Loucy (cell line): ENCODE measurements at regions not wholly inside any gene's neighbourhood (a gene's known extent, or its start where the extent isn't known, plus 50 kb on each side); places are given as distances from the start of the nearest gene placed in this dataset.

Experiments used
- H2AFZ ChIP-seq: fragments of 200-600 bp; sonication (generic); 2 replicates; pipeline ENCODE4 v1.6.0; 2016; ENCODE audit warnings: antibody characterized with exemption, mild to moderate bottlenecking, low read length, moderate library complexity
- H3F3A ChIP-seq: fragments of 200-600 bp; 2 replicates; pipeline ENCODE4 v1.6.0; 2016; ENCODE audit warnings: antibody characterized with exemption, low read depth, mild to moderate bottlenecking
- H3K27me3 ChIP-seq: fragments of 200-600 bp; sonication (generic); 2 replicates; pipeline ENCODE4 v1.6.1; 2014; ENCODE audit warnings: low read length, mild to moderate bottlenecking; ENCODE audit not compliant: insufficient read depth, poor library complexity, severe bottlenecking
- H3K36me3 ChIP-seq: fragments of 200-600 bp; sonication (generic); 2 replicates; pipeline ENCODE4 v1.6.1; 2016; ENCODE audit warnings: low read length; ENCODE audit not compliant: insufficient read depth
- H3K4me1 ChIP-seq: fragments of 200-600 bp; sonication (generic); 2 replicates; pipeline ENCODE4 v1.5.1; 2014; ENCODE audit warnings: low read length, mild to moderate bottlenecking; ENCODE audit not compliant: insufficient read depth, poor library complexity, severe bottlenecking
- H3K4me2 ChIP-seq: fragments of 200-600 bp; sonication (generic); 2 replicates; pipeline ENCODE4 v1.6.0; 2014; ENCODE audit warnings: antibody characterized with exemption, low read length, low read depth, mild to moderate bottlenecking; ENCODE audit not compliant: poor library complexity, severe bottlenecking
- H3K4me3 ChIP-seq: fragments of 200-600 bp; sonication (generic); 2 replicates; pipeline ENCODE4 v1.5.1; 2014; ENCODE audit warnings: low read length, mild to moderate bottlenecking, mixed read lengths; ENCODE audit not compliant: poor library complexity, severe bottlenecking
- H3K79me2 ChIP-seq: fragments of 200-600 bp; sonication (generic); 2 replicates; pipeline ENCODE4 v1.6.1; 2014; ENCODE audit warnings: low read length; ENCODE audit not compliant: insufficient read depth
- H3K9ac ChIP-seq: fragments of 200-600 bp; sonication (generic); 2 replicates; pipeline ENCODE4 v1.6.0; 2014; ENCODE audit warnings: mild to moderate bottlenecking, low read depth, low read length, moderate library complexity; ENCODE audit not compliant: poor library complexity, severe bottlenecking
- H3K9me2 ChIP-seq: fragments of 200-600 bp; sonication (generic); replicated peaks from 2 replicates; pipeline ENCODE4 v1.6.1; 2016; ENCODE audit warnings: low read depth, low read length, mixed read lengths
- H3K9me3 ChIP-seq: fragments of 200-600 bp; sonication (generic); 2 replicates; pipeline ENCODE4 v1.6.1; 2014; ENCODE audit warnings: mild to moderate bottlenecking, antibody characterized with exemption, low read length, low read depth; ENCODE audit not compliant: insufficient read depth
- H4K20me1 ChIP-seq: fragments of 200-600 bp; sonication (generic); 2 replicates; pipeline ENCODE4 v1.6.0; 2014; ENCODE audit warnings: antibody characterized with exemption, low read length, mild to moderate bottlenecking; ENCODE audit not compliant: insufficient read depth, poor library complexity, severe bottlenecking
- EZH2phosphoT487 ChIP-seq: fragments of 200-600 bp; IDR thresholded peaks from 2 replicates; pipeline ENCODE4 v1.6.1; 2018; ENCODE audit warnings: antibody characterized with exemption, mild to moderate bottlenecking, moderate library complexity, borderline replicate concordance
- TF ChIP-seq, protein P1 (sequence below): fragments of 200-600 bp; sonication (generic); conservative IDR thresholded peaks from 2 replicates; pipeline ENCODE4 v1.5.1; 2014; ENCODE audit warnings: mild to moderate bottlenecking, antibody characterized with exemption, low read length

DNA sequence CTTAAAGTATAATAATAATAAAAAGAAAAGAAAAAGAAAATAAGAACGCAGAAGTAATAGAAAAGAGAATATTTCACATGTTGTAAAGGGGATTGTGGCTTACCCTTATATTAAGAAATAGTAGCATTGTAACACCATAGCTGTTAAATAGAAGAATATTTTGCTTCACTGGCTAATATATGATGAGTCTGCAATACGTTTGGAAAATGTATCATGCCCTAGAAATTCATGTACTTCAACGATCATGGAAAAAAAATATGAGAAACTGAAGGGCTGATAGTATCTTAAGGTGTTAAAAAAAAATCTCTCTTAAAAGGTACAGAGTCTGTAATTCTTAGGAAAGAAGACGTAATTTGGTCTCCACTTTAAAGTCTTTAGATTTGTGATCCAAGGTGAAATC lies 1390.5 kb upstream of the ADGRL2 start:
- H3K4me3 ChIP-seq, result no peak overlapping the region
- no peaks in the 10 kb centered on the region for H3K9me3 ChIP-seq
- H3K9me2 ChIP-seq, result no peaks in the 10 kb centered on the region
- H3K4me2 ChIP-seq, result no peak overlapping the region
- no peaks in the 10 kb centered on the region for H3K36me3 ChIP-seq
- no peaks in the 10 kb centered on the region for H3K79me2 ChIP-seq
- no peaks in the 10 kb centered on the region for H4K20me1 ChIP-seq
- H3K27me3 ChIP-seq, result no peaks in the 10 kb centered on the region
- H3K4me1 ChIP-seq, result no peaks in the 10 kb centered on the region
- H2AFZ ChIP-seq, result no peak overlapping the region
- no peaks in the 10 kb centered on the region for H3F3A ChIP-seq
- no peak overlapping the region for H3K9ac ChIP-seq
- no peak for TF ChIP-seq EZH2phosphoT487
- TF ChIP-seq, protein P1, sequence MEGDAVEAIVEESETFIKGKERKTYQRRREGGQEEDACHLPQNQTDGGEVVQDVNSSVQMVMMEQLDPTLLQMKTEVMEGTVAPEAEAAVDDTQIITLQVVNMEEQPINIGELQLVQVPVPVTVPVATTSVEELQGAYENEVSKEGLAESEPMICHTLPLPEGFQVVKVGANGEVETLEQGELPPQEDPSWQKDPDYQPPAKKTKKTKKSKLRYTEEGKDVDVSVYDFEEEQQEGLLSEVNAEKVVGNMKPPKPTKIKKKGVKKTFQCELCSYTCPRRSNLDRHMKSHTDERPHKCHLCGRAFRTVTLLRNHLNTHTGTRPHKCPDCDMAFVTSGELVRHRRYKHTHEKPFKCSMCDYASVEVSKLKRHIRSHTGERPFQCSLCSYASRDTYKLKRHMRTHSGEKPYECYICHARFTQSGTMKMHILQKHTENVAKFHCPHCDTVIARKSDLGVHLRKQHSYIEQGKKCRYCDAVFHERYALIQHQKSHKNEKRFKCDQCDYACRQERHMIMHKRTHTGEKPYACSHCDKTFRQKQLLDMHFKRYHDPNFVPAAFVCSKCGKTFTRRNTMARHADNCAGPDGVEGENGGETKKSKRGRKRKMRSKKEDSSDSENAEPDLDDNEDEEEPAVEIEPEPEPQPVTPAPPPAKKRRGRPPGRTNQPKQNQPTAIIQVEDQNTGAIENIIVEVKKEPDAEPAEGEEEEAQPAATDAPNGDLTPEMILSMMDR, result no peak

DNA sequence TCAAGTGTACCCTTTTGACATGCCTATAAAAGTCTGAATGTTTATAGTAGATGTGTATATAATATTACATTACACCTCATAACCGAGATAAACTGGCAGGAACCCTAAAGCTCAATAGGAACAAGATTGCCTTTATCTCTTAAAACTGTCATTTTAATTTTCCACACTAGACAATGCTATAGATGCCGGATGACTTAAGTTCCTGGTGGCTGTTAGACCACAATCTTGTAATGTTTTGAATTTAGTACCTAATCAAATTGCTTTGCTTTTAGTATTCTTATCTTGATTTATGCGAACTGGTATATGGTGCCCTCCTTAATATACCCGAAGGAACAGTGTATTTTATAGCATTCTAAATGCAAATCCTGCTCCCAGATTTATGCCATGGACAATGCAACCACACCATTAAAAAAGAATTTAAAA lies 1397.0 kb upstream of the ADGRL4 start:
- Histone ChIP-seq H3K9ac (no peak overlapping the region), H3K36me3 (no peaks in the 10 kb centered on the region), H3K4me2 (no peak overlapping the region), H3K4me3 (no peak overlapping the region), H3K79me2 (no peaks in the 10 kb centered on the region), H3K9me3 (no peaks in the 10 kb centered on the region), H2AFZ (no peak overlapping the region), H3F3A (no peaks in the 10 kb centered on the region), H4K20me1 (no peaks in the 10 kb centered on the region), H3K27me3 (no peaks in the 10 kb centered on the region), H3K4me1 (no peaks in the 10 kb centered on the region), H3K9me2 (no peaks in the 10 kb centered on the region)
- TF ChIP-seq, protein P1, result no peak
- TF ChIP-seq EZH2phosphoT487, result no peak

DNA sequence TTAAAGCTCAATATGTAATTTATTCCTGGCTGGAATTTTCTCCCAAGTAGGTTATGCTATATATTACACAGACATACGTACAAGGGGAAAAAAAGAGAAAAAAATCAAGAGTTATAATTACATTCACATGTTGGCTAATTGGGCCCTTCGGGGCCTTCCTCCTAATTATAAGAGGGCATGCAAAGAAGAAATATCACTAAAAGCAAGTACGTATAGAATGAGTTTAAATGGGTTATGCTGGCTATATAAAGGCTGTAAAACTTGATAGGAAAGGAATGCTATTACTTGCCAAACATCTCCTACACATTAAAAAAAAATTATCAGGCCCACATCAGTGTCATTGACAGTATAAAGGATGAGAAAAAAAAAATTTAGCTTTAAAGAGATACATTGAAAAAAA lies 1396.1 kb upstream of the ADGRL4 start:
- no peak overlapping the region for H3K4me2 ChIP-seq
- no peaks in the 10 kb centered on the region for H3K27me3 ChIP-seq
- H3K4me1 ChIP-seq, result no peaks in the 10 kb centered on the region
- no peaks in the 10 kb centered on the region for H3K79me2 ChIP-seq
- no peak overlapping the region for H3K9ac ChIP-seq
- H3K9me3 ChIP-seq, result no peaks in the 10 kb centered on the region
- H3K4me3 ChIP-seq, result no peak overlapping the region
- no peaks in the 10 kb centered on the region for H3K36me3 ChIP-seq
- no peak overlapping the region for H2AFZ ChIP-seq
- no peaks in the 10 kb centered on the region for H3K9me2 ChIP-seq
- no peak for TF ChIP-seq EZH2phosphoT487
- TF ChIP-seq, protein P1, result no peak
- no peaks in the 10 kb centered on the region for H4K20me1 ChIP-seq
- H3F3A ChIP-seq, result no peaks in the 10 kb centered on the region
